ENCODE measurements at regions not wholly inside any gene's neighbourhood (a gene's known extent, or its start where the extent isn't known, plus 50 kb on each side); places are given as distances from the start of the nearest gene placed in this dataset.

- no peak for DNase-seq
Observed at GRCh38 chr2:120669121-120669952, 66.3 kb upstream of the GLI2 start.

GRCh38 chr2:120669971-120670370, 65.7 kb upstream of the GLI2 start:
- DNase-seq = no peak

- DNase-seq = no peak
Observed at GRCh38 chr2:120670371-120670770, 65.3 kb upstream of the GLI2 start.

- no peak for DNase-seq
Observed at GRCh38 chr2:120670771-120671480, 64.7 kb upstream of the GLI2 start.

GRCh38 chr2:120672526-120673204, 63.0 kb upstream of the GLI2 start:
- no peak for DNase-seq

GRCh38 chr2:120673205-120673550, 62.5 kb upstream of the GLI2 start:
- no peak for DNase-seq

GRCh38 chr2:120673571-120674061, 62.1 kb upstream of the GLI2 start:
- no peak for DNase-seq

GRCh38 chr2:120674246-120675170, 61.2 kb upstream of the GLI2 start:
- no peak for DNase-seq

GRCh38 chr2:120675460-120676130, 60.1 kb upstream of the GLI2 start:
- peak; percentile 44 for DNase-seq

- DNase-seq = no peak
Observed at GRCh38 chr2:120677221-120677620, 58.4 kb upstream of the GLI2 start.

- no peak for DNase-seq
Observed at GRCh38 chr2:120677696-120678247, 57.9 kb upstream of the GLI2 start.

GRCh38 chr2:120678251-120678650, 57.4 kb upstream of the GLI2 start:
- DNase-seq = no peak

- no peak for DNase-seq
Observed at GRCh38 chr2:120678926-120679325, 56.7 kb upstream of the GLI2 start.

- DNase-seq = no peak
Observed at GRCh38 chr2:120679526-120679925, 56.1 kb upstream of the GLI2 start.

- DNase-seq = peak; percentile 68
Observed at GRCh38 chr2:120680136-120680761, 55.4 kb upstream of the GLI2 start.

GRCh38 chr2:120681181-120681580, 54.5 kb upstream of the GLI2 start:
- DNase-seq = no peak

- no peak for DNase-seq
Observed at GRCh38 chr2:120681696-120682288, 53.9 kb upstream of the GLI2 start.

- no peak for DNase-seq
Observed at GRCh38 chr2:120682654-120683053, 53.0 kb upstream of the GLI2 start.

- no peak for DNase-seq
Observed at GRCh38 chr2:120683081-120683480, 52.6 kb upstream of the GLI2 start.

- no peak for DNase-seq
Observed at GRCh38 chr2:120683701-120684100, 52.0 kb upstream of the GLI2 start.
